Kidney epithelial cell (primary cell): ENCODE measurements at regions not wholly inside any gene's neighbourhood (a gene's known extent, or its start where the extent isn't known, plus 50 kb on each side); places are given as distances from the start of the nearest gene placed in this dataset.

Experiments
- DNase-seq: peaks from one replicate; pipeline ENCODE4 v3.0.0-alpha.2; 2010; ENCODE audit warnings: low read depth
- H3K27me3 ChIP-seq: 2 replicates; pipeline ENCODE4 v1.6.0; 2011; ENCODE audit warnings: low read length; ENCODE audit not compliant: control insufficient read depth, insufficient read depth
- H3K36me3 ChIP-seq: 2 replicates; pipeline ENCODE4 v1.5.1; 2011; ENCODE audit warnings: low read length; ENCODE audit not compliant: control insufficient read depth, insufficient read depth
- H3K4me3 ChIP-seq: 2 replicates; pipeline ENCODE4 v1.5.1; 2011; ENCODE audit warnings: low read depth, mild to moderate bottlenecking, control low read depth, low read length
- TF ChIP-seq, protein P1 (sequence below): IDR thresholded peaks from 2 replicates; pipeline ENCODE4 v1.5.1; 2011; ENCODE audit warnings: mild to moderate bottlenecking, moderate library complexity, low read length, control low read depth, inconsistent platforms; ENCODE audit not compliant: insufficient read depth, poor library complexity, severe bottlenecking

DNA sequence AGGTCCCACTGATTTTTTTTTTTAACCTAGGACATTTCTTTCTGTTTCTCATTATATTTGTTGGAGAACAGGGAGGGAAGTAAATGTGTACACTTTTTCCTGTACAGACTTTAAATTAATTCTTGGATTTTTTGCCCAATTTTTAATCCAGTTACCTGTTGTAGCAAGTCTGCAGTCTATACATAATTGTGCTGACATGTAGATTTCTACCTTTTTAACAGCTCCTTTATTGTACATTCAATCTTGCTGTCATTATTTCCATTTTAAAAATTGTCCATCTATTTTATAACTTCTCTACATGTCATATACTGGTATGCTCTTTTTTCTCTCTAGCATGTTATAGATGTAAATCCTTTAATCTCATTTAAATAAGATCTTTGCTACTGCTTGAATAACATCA, 1838.7 kb upstream of the CDH9 start:
- Histone ChIP-seq H3K27me3 (no peaks in the 10 kb centered on the region), H3K36me3 (no peaks in the 10 kb centered on the region), H3K4me3 (no peak overlapping the region)
- no peak for DNase-seq
- TF ChIP-seq, protein P1, sequence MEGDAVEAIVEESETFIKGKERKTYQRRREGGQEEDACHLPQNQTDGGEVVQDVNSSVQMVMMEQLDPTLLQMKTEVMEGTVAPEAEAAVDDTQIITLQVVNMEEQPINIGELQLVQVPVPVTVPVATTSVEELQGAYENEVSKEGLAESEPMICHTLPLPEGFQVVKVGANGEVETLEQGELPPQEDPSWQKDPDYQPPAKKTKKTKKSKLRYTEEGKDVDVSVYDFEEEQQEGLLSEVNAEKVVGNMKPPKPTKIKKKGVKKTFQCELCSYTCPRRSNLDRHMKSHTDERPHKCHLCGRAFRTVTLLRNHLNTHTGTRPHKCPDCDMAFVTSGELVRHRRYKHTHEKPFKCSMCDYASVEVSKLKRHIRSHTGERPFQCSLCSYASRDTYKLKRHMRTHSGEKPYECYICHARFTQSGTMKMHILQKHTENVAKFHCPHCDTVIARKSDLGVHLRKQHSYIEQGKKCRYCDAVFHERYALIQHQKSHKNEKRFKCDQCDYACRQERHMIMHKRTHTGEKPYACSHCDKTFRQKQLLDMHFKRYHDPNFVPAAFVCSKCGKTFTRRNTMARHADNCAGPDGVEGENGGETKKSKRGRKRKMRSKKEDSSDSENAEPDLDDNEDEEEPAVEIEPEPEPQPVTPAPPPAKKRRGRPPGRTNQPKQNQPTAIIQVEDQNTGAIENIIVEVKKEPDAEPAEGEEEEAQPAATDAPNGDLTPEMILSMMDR = no peak

DNA sequence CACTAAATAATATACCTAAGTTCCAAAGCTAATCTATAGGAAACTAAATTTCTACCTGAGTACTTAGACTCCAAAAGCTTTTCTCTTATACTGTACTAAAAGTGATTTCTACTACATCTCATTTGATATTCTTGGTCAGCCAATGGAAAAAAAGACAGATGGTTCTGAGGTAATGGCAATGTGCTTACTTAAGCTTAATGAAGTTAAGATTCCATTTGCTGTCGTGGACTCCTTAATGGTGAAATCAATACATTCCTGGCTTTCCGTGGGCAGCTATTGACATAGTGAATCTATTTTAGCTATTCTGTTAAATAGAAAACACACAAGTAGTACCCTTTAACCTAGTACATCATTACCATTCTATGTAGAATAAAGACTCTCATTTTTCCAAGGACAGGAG, 1825.6 kb upstream of the CDH9 start:
- H3K36me3 ChIP-seq = no peaks in the 10 kb centered on the region
- TF ChIP-seq, protein P1 = no peak
- H3K27me3 ChIP-seq = no peaks in the 10 kb centered on the region
- no peak for DNase-seq
- no peak overlapping the region for H3K4me3 ChIP-seq

DNA sequence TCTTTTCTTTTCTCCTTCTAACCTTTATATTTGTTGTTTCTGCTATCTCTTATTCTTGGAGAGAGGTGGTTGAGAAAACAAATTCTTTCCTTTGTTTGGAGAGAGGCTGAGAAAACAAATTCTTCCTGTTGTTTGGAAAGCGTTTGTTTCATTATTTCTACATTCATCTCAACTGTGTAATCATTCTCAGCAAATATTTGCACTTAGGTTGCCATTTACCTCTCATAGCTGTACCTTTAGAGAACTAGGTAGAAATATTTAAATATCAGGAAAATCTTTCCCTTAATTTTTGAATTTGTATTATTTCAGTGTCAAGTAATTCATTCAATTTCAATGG, 1824.4 kb upstream of the CDH9 start:
- no peak for DNase-seq
- H3K4me3 ChIP-seq = no peak overlapping the region
- TF ChIP-seq, protein P1 = no peak
- H3K27me3 ChIP-seq = no peaks in the 10 kb centered on the region
- H3K36me3 ChIP-seq = no peaks in the 10 kb centered on the region

DNA sequence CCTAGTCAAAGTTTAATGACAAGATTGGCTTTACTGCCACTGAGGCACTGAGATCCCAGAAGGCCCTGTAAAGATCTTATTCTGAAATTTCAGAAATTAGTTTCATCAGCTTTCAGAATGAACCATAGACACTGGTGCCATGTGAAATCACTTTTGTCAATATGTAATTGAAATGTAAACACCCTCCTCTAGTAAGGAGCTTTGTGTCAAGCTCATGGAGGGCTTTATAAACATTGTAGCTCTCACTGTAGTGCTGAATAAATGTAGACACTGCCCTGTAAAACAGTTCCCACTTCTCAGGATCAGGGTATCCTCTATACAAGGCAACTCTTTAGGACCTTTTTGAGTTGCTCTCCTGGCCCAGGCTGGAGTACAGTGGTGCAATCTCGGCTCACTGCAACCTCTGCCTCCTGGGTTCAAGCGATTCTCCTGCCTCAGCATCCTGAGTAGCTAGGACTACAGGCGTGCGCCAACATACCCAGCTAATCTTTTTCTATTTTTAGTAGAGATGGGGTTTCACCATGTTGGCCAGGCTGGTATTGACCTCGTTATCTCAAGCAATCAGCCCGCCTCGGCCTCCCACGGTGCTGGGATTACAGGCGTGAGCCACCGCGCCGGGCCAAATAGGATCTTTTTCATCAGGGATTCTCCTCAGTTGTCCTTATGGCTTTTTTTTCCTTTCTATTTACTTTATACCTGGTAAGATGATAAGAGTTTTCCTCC, 1823.9 kb upstream of the CDH9 start:
- Histone ChIP-seq H3K4me3 (no peak overlapping the region), H3K27me3 (no peaks in the 10 kb centered on the region), H3K36me3 (no peaks in the 10 kb centered on the region)
- TF ChIP-seq, protein P1 = no peak
- DNase-seq = no peak

DNA sequence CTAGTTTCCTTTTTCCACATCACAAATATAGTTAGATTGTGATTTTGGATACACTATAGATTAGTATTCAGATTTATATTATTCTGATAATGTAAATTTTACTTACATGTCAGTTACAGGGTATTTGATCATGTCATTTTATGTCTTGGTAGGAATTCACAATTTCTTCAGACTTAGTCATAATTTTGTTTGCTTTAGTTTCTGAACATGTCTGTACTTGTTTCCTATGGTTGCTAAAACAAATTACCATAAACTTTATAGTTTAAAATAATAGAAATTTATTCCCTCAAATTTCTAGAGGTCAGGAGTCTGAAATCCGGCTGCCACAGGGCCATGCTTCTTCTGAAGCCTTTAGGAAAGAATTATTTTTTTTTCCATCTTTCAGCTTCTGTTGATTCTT, 1817.2 kb upstream of the CDH9 start:
- no peak overlapping the region for H3K4me3 ChIP-seq
- H3K36me3 ChIP-seq = no peaks in the 10 kb centered on the region
- no peaks in the 10 kb centered on the region for H3K27me3 ChIP-seq
- TF ChIP-seq, protein P1 = no peak
- DNase-seq = no peak

DNA sequence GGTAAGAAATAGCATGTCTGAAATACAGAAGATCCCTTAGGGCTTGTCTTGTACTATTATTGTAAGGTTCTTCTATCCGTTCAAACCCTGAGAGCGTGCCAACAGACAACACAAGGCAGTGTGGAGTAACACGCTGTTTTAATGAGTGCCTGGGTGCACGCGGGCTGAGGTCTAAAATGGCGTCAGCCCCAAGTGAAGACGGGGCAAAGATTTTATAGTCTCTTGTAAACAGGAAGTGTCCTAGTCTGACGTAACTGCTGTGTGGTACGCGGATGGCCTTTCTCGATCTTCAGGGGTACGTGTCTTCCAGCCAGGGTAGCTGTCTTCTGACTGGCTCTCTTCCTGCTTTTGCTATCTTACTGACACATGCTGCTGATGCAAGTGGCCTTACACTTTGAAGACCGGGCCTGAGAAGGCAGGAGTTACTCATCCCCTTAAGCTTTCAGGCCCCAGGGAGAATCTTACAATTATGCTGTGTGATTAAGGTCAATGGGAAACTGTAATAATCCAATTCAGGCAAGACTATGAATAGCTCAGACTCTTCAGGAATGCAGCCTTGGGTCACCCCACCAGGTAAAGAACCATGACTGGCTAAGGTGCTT, 1812.0 kb upstream of the CDH9 start:
- no peak overlapping the region for H3K4me3 ChIP-seq
- no peaks in the 10 kb centered on the region for H3K36me3 ChIP-seq
- no peaks in the 10 kb centered on the region for H3K27me3 ChIP-seq
- TF ChIP-seq, protein P1 = no peak
- no peak for DNase-seq
